Daoy (cell line): ENCODE measurements at regions not wholly inside any gene's neighbourhood (a gene's known extent, or its start where the extent isn't known, plus 50 kb on each side); places are given as distances from the start of the nearest gene placed in this dataset.
"Not testable (repeated sequence)": the region's sequence is repeated elsewhere in the genome, so short reads cannot be mapped to it uniquely, and the experiment has no call there.

Experiments
- DNase-seq: peaks from one replicate; pipeline ENCODE4 v3.0.0-alpha.2; 2015; ENCODE audit warnings: low read depth

- no peak for DNase-seq
These were observed 378.3 kb downstream of the EN1 start for GRCh38 chr2:118469103-118469502.

DNA sequence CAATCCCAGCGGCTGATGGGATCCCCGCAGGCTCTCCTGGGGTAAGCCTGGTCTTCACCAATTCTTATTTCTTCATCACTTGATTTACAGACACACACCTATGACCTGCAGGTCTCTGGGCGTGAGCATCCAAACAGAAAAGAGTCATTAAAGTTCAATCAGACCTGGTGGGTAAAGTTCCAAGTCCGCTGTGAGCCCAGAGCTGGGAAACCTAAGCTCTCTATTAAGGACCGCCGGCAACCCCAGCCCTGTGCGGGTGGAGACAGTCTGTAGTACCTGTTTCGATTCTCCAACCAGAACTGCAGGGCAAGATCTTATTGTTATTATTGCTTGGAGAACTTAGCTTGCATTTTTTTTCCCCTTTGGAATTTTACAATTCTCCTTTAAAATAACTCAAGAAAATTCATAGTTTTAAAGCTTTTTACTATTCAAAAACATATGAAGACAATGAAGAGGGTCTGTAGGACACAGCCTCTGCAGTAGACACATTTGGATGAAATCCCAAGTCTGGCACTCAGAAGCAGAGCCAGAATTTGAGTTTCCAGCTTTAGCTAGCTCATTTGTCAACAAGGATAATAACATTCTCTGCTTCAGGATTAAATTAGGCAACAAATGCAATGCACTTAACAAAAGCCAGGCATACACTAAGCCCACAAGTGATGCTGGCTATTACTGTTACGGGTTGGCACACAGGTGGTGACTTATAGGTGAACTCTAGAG is 376.4 kb downstream of the INSIG2 start:
- DNase-seq: no peak

- no peak for DNase-seq
These were observed 375.8 kb downstream of the INSIG2 start for GRCh38 chr2:118464046-118464445.

- no peak for DNase-seq
These were observed 372.2 kb downstream of the INSIG2 start for GRCh38 chr2:118460425-118460824.

DNA sequence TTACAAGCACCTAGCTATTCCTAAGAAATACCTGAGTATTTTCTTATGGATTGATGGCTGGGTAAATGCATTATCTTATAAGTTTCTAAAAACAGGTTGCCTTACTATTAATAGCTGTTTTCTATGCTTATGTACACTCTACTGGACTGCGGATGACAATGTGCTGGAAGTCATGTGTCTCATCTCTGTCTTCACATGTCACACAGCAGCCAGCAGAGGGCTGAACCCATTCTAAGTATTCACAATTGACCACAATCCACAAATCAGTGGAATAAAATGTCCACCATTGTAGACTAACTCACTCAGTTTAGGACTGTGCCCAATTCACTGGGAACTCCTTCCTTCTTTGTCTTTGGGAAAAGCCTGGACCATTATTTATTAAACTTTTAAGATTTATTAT is 371.2 kb downstream of the INSIG2 start:
- DNase-seq: no peak

GRCh38 chr2:118457951-118458350 is 369.7 kb downstream of the INSIG2 start:
- DNase-seq: no peak

- no peak for DNase-seq
These were observed 361.1 kb downstream of the INSIG2 start for GRCh38 chr2:118449401-118449800.

- peak; percentile 50 for DNase-seq
These were observed 355.3 kb downstream of the INSIG2 start for GRCh38 chr2:118443596-118443995.

DNA sequence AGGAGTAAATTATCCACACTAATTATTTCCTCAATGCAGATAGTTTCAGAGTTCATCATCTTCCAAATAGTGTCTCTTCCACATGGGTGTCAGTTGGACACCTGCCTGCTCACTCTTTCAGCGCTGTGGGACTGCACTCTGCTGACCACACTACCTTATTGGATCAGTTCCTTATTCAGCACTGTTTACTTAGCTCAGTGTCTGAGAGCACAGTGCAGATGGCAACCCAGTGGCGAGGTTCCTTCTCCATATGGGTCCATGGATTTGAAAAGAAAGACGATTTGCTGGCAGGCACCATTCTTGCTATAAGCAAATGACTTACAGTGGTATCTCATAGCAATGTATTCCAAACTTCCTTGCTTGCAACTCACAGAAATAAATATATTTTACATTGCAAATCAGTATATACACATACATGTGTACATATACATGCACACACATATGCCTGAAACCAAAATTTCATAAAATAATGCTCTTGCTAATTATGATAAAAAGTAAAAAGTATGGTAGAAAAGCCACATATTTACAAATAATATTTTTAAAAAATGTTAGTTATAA is 354.8 kb downstream of the INSIG2 start:
- DNase-seq: no peak

DNA sequence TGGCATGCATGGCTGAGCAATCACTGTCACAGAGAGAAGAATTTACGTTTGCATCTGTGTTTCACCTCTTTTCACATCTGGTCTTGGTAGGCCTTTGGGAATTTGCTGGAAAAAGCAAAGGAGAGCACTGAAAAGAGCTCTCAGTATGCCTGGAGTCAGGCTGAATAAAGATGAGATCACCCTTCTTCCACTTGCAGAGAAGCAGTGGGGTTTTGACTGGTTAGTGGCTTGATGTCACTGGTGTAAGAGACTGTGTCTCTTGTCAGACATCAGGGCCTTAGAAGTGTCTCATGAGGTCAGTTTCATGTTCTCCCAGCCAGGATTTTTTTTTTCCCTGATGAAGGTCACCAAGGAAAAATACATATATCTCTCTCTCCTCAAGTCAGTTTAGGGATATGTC is 353.8 kb downstream of the INSIG2 start:
- no peak for DNase-seq

DNA sequence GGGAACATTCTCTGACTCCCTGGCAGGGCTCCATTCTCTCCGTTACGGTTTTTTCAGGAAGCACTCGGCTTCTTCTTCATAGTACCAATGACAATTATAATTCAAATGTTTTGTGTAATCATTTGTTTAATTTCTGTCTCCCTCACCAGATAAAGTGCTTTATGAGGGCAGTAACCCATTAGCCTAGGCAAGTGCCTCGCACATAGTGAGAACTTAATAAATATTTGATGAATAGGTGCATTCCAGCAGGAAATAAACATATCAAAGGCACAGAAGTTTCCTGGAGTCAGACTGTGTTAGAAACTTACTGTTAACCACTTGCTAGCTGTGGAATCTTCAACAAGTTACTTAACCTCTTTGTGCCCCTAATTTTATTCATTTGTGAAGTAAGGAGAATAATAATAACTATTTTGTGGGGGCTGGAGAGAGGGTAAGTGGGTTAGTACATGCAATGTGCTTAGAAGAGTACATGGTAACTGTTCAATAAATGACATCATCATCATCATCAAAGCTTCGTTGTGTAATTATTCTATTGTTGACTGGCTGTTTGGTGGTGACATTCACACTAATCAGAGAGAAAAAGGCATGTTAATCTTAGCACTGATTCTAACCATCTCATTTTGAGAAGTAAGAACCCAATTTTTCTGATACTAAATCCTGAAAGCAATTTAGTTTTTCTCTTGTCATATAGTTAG is 352.3 kb downstream of the INSIG2 start:
- DNase-seq: no peak

DNA sequence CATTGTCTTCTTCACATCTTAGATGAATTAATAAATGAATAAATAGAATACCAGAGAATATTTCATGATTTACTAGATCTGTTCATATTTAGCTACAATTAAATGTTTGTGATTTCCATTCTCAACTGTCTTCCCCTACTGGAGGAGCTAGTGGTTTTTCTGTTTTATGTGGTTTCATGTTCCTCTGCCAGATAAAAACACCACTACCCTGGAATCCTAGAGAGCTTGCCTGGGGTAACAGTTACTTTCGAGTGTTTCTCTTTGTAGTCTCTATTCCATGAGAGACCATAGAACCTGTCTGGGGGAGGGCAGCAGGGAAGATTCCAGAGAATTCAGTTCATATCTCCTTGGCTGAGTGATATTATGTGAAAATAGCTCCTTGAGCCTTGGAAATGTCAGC is 349.2 kb downstream of the INSIG2 start:
- no peak for DNase-seq

DNA sequence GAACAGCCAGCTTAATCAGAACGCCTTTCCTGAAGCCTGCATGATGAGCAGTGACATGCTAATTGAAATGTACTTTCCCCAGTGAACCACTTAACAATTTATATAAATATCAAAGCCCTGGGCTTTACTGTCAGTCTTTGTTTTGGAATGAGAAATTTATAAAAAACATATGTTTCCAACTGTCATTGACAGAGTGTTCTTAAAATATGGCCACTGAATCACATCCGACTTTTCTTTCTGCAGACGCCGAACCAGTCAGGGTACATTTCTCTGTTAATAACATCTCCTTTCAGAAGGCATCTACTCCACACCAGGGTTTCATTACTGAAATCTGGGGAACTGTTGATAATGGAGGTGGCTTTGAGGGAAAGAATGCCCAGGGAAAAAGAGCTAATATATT is 343.7 kb downstream of the INSIG2 start:
- DNase-seq: no peak

DNA sequence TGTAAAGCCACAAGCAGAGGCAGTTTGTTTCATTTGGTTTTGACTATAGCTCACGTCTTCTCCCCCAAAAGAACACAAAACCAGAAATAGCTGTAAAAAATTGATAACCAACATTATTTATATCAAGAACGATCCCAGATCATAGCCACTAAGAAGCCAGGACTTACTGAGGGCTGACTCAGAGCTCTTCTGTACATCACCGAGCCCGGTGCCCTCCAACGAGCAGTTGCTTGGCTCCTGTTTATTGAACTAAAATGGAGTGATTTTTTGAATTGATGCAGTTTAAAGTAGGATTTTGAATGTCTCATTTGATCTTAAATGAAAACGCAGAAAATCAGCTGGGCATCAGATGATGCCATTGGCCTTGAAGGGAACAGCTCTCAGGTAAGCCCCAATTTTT is 343.3 kb downstream of the INSIG2 start:
- no peak for DNase-seq

DNA sequence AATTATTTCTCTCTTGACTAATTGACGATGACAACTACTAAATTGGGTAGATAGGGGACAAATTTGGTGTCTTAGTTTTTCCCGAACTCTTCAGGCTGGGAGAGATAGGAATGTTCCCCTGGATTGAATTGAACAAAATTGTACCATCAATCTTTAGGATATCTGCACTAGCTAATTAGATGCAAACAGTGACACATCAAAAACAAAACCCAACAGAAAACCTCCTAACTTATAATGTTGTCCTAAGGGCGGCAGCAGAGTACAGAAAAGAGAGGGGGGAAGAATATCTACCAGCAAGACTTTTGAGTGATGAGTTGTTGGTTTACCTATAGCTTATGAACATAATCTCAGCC is 342.9 kb downstream of the INSIG2 start:
- peak; percentile 19 for DNase-seq

DNA sequence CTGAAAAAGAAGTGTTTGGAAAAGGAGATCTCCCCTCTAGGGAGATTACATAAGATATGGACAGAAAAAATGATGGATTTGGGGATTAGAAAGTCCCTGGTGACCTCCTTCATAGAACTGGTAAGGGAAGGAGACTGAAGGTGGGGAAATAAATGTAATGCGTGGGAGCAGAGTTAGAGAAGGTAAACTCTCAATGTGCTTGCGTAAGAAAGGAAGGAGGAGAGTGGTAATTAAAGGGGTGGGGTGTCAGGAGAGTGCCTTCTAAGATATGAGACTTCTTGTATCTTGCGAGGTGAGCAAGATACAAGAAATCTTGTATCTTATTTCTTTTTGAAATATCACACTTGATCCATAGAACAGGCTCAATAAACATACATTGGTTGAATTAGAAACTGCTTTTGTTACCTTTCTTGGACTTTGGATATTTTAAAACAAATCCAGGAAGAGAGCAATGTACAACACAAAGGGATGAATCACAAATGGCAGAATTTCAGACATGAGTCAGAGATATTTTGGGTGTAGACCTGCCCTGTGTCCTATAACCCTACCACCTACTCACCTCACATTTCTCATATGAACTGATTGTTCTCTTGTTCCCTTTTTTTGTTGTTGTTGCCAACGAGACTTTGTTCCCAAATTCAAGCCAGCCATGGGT is 342.4 kb downstream of the INSIG2 start:
- DNase-seq: peak; percentile 58

DNA sequence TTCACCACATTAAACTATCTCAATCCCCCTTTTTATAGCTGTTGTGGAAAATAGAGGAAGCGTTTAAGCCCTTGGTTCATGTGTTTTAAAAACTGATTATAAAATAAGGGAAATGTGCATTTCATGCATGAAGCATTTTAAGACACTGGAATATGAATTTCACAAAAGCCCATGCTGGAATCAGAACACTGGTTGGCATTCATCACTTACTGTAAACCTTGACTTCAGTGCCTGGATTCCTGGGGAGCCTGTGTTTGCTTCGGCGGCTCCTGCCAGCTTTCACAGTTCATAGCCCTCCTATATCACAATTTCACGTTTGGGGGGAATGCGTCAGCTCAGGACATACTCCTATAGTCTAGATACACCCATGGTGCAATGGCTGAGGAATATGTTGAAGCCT is 336.9 kb downstream of the INSIG2 start:
- DNase-seq: no peak

DNA sequence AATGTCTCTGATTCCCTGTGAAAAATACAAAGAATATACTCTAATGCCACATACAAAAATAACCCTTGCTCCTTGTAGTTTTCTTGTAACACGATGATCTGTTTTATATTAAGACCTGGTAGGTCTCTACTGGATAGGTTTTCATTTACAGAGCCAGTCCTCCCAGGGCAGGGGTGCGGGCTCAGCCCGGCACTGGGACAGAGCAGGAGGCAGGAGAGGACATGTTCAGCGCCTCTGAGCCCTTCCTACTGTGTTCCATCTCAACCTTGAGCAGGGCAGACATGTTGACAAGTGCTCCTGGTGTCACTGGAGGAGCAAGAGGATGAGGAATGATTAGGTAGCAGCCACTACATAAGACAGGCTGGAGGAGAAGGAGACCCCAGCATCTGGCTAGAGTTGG is 335.5 kb downstream of the INSIG2 start:
- no peak for DNase-seq

DNA sequence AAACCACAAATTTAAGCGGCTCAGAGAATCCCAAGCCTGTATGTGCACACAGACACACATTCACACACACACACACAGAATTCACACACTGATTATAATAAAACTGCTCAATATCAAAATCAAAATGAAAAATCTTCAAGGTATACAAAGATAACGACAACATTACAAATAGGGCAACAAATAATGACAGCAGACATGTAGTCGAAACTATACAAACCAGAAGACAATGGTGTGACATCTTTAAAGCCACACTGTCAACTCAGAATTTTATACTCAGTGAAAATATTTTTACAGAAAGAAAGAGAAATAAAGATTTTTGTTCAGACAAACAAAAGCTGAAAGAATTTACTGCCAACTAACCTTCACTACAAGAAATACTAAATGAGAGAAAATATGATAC is 333.4 kb downstream of the INSIG2 start:
- DNase-seq: no peak

- DNase-seq: peak; percentile 40
These were observed 329.3 kb downstream of the INSIG2 start for GRCh38 chr2:118417406-118418120.

DNA sequence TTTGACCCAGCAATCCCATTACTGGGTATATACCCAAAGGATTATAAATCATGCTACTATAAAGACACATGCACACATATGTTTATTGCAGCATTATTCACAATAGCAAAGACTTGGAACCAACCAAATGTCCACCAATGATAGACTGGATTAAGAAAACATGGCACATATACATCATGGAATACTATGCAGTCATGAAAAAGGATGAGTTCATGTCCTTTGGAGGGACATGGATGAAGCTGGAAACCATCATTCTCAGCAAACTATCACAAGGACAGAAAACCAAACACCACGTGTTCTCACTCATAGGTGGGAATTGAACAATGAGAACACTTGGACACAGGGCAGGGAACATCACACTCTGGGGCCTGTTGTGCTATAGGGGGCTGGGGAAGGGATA is 326.9 kb downstream of the INSIG2 start:
- not testable (repeated sequence) for DNase-seq
